ENCODE measurements at regions not wholly inside any gene's neighbourhood (a gene's known extent, or its start where the extent isn't known, plus 50 kb on each side); places are given as distances from the start of the nearest gene placed in this dataset.

DNA sequence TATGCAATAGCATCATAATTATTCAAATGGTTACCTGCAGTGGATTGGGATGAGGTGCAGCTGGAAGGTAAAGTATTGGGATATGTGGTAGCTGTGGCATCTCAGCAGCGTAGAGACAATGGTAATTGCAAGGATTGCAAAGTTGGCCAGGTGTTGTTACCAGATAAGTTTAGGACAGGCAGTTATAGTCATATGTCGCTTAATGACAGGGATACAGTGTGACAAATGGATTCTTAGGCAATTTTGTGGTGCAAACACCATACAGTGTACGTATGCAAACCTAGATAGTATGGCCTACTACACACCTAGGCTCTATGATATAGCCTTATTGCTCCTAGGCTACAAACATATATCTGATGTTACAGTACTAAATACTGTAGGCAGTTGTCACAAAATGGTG is 163.5 kb upstream of the LYZL2 start:
- DNase-seq (ENCODE audit: low read depth in 4 of 4, low spot score in 2 of 4) = no peak

DNA sequence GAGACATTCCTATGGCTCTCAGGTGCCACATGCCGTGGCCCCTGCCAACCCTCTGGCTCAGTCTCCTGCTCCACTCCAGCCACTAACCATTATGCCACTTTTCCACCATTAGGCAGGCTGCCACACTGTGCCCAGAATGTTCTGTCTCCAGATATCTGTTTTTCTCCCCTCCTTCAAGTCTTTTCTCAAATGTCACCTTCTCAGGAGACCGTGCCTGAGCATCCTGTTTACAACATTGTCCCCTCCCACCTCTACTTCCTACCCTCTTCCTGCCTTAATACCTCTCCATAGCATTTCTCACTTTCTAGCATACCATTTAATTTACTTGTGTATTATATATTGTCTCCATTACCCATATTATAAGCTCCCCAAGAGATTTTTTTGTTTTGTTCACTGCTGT is 162.5 kb upstream of the LYZL2 start:
- no peak for DNase-seq (ENCODE audit: low read depth in 4 of 4, low spot score in 2 of 4)

DNA sequence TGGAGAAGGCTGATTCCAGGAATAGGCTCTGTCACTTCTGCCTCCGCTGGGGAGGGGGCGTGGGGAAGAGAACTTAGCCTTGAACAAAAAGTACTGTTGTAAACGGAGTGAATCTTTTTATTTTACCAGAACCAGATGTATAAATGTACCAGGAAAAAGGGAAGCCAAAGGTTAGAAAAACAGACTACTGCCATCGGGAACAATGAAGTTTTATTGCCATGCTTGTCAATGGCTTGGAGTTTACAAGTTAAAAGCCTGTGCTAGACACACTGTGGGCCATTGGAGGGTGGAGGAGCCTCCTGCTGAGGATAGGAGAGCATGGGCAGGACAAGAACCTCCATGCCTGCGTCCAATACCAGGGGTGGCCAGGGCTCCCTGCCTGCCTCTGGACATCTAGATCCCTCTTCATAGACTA is 161.7 kb upstream of the LYZL2 start:
- DNase-seq (ENCODE audit: low read depth in 4 of 4, low spot score in 2 of 4) = no peak

DNA sequence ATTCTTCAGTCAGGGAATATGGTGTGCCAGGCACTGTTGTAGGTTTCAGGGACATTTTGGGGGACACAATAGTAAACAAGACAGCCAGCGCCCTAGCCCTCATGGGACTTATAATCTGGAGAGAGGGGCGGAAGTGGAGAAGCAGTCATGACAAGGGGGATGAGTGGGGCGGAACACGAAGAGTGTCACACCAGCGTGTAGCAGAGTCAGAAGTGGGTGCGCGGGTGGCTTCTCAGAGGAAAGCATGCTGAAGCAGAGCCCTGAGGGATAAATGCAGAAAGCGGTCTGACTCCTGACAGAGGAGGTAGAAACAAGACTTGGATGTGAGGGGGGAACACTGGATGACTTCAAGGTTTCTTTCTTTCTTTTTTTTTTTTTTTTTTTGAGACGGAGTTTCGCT is 160.3 kb upstream of the LYZL2 start:
- DNase-seq (ENCODE audit: low read depth in 4 of 4, low spot score in 2 of 4) = no peak

DNA sequence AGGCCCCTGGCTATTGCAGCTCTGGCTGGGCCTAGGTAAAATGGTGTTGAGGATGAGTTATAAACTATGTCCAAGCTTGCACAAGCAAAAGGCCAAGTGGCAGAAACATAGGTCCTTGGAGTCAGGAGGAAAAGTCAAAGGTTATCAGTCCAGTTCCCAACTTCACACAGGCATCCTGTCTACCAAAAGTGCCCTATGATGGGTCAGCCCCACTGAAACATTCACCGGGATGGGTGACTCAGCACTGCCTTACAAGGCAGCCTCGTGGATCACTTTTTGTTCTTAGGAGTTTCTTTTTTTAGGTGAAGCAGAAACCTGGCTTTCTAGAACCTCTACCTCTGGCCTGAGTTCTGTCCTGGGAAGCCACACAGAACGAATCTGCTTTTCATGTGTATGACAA is 158.8 kb upstream of the LYZL2 start:
- no peak for DNase-seq (ENCODE audit: low read depth in 4 of 4, low spot score in 2 of 4)

DNA sequence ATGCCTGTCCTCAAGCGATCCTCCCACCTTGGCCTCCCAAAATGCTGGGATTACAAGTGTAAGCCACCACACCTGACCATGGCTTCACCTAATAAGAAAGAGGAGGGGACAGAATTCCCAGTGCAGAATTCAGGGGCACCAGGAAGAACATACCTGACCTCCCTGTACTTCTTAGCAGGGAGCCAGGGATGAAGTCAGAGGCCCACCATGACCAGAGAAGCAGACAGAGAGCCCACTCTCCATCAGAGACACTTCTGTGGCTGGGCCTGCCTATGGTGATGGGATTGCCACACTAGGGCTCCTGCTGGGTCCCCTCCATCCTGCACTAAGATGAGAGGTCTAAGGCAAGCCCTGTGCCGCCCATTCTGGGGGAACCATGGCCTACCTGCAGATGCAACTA is 157.4 kb upstream of the LYZL2 start:
- DNase-seq (ENCODE audit: low read depth in 4 of 4, low spot score in 2 of 4) = no peak

DNA sequence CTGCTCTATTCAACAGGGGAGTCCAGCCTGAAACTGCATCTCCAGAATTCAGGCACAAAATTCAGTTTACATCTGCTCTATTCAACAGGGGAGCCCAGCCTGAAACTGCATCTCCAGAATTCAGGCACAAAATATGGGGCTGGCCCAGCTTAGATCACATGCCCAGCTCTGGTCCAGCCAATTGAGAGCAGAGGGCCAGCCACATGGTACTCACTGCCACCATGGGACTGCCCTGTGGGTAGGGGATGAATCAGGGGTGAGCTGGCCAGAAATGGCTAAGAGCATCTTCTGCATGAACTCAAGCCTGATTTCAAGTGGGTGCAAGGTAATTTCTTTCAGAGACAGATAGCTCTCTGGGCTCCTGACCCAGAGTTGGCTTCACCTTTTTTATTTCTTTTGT is 156.6 kb upstream of the LYZL2 start:
- DNase-seq (ENCODE audit: low read depth in 4 of 4, low spot score in 2 of 4) = no peak

DNA sequence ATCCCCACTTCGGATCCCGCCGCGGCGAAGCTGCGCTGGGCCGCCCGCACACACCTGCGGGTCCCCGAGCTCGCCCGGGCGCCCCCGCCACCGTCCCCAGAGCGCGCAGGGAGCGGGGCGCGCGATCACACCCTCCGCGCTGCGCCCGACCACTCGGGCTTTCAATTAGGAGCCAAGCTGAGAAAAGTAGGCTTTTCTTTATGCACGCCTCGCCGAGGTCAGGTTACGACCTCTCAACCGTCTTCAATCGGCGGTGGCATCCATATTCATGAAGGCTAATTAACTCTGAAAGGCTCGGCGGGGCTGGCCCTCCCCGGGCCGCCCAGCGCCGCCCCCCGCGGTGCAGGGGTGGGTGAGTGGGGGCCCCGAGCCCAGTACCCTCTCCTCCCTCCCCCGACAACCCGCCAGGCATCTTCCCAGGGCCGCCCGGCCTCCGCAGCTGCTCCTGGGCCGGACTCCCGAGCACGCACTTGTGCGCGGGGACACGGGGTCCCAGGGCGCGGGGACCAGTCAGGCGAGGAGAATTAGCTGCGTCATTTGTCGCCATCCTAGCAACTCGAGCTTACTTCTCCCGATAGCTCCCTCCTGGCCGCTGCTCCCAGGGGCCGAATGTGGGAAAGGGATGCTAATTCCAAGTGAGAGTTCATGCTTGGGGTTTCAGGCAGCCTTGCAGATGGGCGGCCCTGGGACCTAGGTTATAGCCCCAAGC is 155.5 kb upstream of the LYZL2 start:
- DNase-seq (ENCODE audit: low read depth in 4 of 4, low spot score in 2 of 4) = peak in 2 of 4 donors; percentile 62 to 73

DNA sequence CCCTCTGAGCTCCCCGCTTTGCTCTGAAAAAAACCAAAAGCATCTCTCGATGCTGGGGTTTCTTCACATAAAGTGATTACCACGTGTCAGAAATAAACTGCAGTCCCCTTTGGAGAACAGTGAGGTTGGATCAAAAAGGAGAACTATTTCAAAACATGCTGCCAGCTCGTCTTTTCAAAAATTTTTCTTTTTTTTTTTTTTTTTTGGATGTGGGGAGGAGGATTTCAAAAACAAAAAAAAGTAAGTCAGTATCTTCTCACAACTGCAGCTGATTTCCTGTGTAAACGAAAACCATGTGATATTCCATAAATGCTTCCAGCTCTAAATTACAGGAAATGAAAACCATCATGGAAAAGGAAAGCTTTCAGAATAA is 155.0 kb upstream of the LYZL2 start:
- no peak for DNase-seq (ENCODE audit: low read depth in 4 of 4, low spot score in 2 of 4)

DNA sequence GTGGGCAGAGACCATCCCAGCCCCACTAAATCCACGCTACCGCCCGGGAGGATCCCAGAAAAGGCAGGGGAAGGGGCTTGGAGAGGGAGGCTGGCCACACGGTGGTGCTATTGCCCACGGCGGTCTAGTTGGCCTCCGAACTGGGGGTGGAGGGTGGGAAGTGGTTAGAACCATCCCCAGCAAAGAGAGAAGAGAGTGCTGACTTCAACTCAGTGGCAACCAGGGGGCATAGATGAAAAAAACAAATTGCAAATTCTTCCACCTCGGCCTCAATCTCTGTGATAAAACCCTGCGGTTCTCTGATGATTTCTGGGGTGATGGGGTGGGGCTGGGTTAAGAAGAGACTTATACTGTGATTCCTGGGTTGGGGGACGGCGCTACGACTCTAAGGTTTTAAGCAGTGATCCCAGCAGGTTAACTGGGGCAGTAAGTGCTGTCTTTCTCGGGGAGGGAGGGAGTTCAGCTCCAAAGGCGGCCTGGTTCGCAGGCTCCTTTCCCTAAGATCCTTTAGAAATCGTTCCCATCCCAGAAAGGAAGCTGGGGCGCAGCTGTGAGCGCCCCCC is 154.5 kb upstream of the LYZL2 start:
- peak in 3 of 4 donors; percentile 66 to 82 (median 74) for DNase-seq (ENCODE audit: low read depth in 4 of 4, low spot score in 2 of 4)

DNA sequence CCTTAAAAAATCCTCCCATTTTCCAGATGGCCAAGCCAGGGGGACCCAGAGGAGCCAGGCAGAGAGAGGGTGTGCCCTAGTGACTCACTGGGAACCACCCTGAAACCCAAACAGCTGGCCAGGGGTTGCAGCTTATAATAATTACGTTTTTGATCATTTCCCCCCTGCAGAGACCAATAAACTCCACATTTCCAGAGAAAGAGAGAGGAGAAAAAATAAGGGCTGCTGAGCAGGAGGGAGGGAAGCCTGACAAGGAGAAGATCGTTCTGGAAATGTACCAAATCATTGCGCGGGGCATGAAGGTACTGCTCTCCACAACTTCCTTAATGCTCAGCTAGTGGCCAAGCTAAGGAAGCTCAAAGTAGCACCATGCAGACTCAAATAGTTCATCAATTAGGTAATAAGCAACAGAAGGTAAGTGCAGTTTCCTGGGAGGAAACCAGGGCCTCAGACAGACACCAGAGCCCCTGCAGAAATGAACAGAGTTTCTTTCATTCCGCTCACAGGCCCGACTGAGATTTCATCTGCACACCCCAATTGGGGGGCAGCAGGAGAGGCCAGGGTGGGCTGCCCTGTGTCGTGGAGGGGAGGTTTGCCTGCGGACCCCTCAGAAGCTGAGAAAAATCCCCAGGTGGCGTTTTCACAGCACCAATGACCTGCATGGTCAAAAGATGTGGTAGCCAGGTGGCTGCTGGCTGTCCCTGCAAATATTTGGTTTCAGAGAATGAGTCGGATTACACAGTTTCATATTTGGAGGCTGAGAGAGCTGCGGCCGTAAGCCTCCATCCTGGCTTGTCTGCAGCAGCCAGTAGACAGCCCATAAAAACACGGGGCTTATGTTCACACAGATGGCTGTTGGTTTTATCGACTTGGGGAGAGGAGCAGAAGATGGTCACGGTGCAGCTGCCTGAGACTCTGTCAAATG is 153.2 kb upstream of the LYZL2 start:
- DNase-seq (ENCODE audit: low read depth in 4 of 4, low spot score in 2 of 4) = no peak

DNA sequence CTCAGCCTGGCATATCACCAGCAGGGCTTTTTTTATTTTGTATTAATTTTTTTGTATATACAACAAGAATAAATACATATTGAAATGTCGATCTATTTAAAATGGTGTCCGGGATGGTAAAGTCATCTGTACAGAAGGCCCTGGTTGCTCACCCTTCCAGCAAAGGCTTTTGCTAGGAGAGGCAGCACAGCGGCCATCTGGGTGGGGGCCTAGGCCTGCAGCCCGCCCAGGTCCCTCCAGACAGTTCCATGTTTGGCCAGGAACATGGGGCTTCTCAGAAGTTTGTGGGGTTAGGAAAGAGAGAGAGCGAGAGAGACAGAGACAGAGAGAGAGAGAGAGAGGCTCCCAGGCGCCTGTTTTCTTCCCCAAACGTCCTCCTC is 152.6 kb upstream of the LYZL2 start:
- DNase-seq (ENCODE audit: low read depth in 4 of 4, low spot score in 2 of 4) = no peak

DNA sequence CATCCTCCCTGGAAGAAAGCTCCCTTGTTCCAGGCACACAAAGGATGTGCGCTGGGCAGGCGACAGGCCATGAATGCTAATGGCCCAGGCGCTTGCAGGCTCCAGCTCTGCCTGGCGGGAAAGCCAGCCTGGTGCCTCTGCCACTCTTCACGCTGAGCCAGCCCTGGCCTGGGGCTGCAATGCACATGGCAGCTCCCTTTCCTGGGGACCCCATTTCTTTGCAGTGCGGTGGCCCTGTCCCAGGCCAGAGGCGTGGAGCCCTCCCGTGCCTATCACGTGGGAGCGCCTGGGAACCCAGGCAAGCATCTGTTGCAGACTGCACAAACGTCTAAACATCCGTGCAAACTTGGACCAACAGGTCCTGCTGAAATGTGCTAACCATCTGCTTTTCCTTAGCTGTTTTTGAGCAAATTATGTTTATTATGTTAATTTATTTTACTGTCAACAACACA is 152.1 kb upstream of the LYZL2 start:
- DNase-seq (ENCODE audit: low read depth in 4 of 4, low spot score in 2 of 4) = no peak

DNA sequence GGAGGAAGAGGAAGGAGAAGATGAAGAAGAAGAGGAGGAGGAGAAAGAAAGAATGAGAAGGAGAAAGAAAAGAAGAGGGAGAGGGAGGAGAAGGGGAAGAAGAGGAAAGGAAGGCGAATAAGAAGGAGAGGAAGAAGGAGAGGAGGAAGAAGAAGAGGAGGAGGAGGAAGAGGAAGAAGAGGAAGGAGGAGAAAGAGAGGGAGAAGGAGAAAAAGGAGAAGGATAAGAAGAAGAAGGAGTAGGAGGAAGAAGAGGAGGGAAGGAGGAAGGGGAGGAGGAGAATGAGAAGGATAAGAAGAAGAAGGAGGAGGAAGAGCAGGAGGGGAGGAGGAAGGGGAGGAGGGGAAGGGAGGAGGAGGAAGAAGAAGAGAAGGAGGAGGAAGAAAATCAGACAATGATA is 149.2 kb upstream of the LYZL2 start:
- DNase-seq (ENCODE audit: low read depth in 4 of 4, low spot score in 2 of 4) = no peak

DNA sequence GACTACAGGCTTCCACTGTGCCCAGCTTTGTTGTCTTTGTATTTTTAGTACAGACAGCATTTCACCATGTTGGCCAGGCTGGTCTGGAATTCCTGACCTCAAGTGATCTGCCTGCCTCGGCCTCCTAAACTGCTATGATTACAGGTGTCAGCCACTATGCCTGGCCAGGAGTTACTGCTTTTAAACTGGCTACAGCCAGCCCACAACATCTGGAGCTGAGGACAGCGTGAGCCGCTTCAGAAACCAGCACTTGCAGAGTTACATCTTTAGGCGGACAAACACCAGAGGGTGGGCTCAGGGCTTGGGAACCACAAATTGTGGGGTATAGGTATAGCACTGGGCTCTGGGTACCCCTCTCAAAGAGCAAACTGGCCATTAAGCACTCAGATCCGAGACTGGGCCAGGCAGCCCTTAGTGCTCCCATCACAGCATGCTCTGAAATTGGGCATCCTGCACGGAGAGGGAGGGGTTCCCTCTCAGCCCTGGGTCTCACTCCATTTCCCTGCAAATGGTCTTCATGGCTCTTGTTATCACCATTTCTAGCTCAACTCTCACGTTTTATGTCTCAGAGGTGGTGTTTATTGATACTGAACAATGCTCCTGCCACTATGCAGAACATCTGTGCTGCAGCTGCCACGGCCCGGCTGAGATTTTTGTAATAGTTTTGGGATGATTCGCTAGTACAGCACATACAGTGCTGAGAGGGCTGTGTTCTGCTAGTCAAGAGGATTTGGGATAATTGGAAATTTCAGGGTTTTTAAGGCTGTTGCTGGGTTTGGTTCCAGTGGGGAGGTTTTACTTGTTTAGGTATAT is 146.4 kb upstream of the LYZL2 start:
- no peak for DNase-seq (ENCODE audit: low read depth in 4 of 4, low spot score in 2 of 4)

DNA sequence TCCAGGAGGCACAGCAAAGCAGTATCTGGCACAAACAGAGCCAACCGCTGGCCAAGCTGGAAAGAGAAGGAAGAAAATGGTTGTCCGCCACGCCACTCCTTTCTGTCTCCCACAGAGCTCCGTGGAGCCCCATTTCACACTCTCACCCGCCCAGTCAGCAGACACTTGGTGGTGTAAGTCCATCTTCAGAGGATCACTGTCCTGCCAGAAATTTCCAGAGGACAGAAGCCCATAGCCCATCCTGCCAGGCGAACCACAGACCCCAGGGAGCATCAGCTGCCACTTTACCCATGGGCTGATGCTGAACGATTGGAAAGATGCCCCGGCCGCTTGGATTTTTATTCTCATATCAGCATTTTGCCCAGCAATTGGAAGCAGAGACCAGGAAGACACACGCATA is 144.7 kb upstream of the LYZL2 start:
- DNase-seq (ENCODE audit: low read depth in 4 of 4, low spot score in 2 of 4) = no peak

DNA sequence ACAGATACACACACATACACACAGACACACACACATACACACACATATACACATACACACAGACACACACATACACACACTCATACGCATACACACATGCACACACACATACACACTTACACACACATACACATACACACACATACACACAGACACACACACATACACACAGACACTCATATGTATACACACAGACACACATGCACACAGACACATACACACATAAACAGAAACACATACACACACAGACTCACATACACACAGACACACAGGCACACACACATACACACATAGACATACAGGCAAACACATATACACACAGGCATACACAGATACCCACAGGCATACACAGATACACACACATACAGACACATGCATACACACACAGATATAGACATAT is 143.9 kb upstream of the LYZL2 start:
- DNase-seq (ENCODE audit: low read depth in 4 of 4, low spot score in 2 of 4) = no peak

DNA sequence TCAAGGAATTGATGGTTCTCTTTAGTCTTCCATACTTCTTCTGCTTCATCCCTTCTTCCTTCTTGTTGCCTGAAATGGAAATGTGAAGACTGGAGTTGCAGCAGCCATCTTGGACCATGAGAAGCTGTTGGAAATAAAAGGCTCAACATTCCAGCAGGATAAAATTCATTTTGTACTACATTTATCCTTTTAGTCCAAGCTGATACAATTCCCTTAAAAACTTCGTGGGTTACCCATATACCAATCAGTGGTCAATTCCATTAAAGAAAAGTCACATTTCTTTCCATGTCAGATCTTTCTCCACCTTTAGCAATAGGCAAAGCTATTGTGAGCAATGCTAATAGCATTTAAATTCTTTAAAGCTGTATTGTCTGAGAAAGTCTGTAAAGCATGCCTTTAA is 141.3 kb upstream of the LYZL2 start:
- DNase-seq (ENCODE audit: low read depth in 4 of 4, low spot score in 2 of 4) = no peak

DNA sequence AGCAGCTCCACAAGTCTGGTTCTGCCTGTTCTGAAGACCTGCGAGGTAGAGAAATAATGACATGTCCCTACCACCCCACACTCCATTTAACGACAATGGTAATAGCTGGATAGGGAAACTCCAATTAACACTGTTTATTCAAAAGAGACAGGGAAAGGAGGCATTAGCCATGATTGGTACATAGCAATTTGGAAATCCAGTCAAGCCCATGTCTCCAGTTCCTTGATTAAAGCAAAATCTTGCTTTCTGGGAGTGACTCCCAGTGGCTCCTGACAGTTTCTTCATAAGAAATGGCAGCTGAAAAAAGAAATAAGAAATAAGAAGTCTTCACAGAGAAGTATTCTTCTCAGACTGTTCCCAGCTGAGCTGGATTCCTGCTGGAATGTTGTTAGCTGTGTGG is 140.7 kb upstream of the LYZL2 start:
- no peak for DNase-seq (ENCODE audit: low read depth in 4 of 4, low spot score in 2 of 4)

DNA sequence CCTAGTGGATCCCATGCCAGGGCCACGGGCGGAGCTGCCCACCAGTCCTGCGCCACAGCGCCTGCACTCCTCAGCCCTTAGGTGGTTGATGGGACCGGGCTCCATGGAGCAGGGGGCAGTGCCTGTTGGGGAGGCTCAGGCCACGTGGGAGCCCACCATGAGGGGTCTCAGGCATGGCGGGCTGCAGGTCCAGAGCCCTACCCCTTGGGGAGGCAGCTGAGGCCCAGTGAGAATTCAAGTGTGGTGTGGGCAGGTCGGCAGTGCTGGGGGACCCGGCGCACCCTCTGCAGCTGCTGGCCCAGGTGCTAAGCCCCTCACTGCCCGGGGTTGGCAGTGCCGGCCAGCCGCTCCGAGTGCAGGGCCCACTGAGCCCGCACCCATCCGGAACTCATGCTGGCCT is 139.8 kb upstream of the LYZL2 start:
- DNase-seq (ENCODE audit: low read depth in 4 of 4, low spot score in 2 of 4) = no peak

DNA sequence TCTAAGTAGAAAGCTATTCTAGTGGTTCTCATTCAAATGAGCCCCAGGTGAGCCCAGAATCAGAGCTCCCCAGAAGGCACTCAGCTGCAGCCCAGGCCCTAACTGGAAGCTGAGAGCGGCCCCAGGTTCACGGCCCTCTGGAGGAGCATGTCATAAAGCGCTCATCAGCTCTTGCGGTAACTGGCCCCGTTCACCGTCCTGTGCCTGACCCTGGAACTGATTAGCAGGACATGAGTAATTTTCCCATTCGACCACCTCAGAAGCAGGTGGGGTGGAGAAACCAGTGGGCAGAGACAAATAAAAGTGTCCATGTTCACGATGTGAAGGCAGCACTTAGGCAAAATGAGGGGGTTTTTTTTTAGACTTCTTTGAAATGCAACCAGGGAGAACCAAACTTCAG is 136.1 kb upstream of the LYZL2 start:
- no peak for DNase-seq (ENCODE audit: low read depth in 4 of 4, low spot score in 2 of 4)

Measured in left renal cortex interstitium (tissue), 4 donors.